Fibroblast of villous mesenchyme (primary cell): ENCODE measurements at regions not wholly inside any gene's neighbourhood (a gene's known extent, or its start where the extent isn't known, plus 50 kb on each side); places are given as distances from the start of the nearest gene placed in this dataset.
"Not testable (repeated sequence)": the region's sequence is repeated elsewhere in the genome, so short reads cannot be mapped to it uniquely, and the experiment has no call there.

Experiments
- DNase-seq: peaks from one replicate; pipeline ENCODE4 v3.0.0-alpha.2; 2010; ENCODE audit warnings: low read depth
- H3K4me3 ChIP-seq: 2 replicates; pipeline ENCODE4 v1.5.1; 2011; ENCODE audit warnings: low read depth, mild to moderate bottlenecking, low read length
- TF ChIP-seq, protein P1 (sequence below): IDR thresholded peaks from 2 replicates; pipeline ENCODE4 v1.5.1; 2012; ENCODE audit warnings: low read depth, mild to moderate bottlenecking, low read length; ENCODE audit not compliant: insufficient read depth

DNA sequence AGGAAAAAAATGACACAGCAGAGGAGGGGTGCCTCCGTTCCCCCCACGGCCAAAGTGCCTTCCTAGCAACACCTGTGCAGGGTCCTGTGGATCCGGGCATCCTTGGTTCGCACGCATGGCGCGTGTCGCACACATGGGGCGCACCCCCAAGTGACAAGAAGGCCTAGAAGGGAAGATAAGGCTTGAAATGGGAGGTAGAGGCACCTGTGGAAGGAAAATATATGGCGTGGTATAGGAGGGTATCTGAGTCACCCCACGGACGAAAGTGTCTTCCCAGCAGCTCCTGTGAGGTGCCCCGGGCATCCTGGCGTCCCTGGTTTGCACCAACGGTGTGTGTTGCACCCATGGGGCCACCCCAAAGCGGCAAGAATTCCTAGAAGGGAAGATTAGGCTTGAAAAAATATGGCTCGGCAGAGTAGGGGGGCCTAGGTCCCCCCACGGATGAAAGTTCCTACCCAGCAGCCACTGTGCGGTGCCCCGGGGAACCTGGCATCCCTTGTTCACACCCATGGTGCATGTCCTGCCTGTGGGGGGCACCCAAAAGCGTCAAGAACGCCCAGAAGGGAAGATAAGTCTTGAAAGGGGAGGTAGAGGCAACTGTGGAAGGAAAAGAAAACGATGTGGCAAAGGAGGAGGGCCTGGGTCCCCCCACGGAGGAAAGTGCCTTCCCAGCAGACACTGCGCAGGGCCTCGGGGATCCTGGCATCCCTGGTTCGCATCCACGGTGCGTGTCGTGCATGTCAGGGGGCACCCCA, 280.0 kb downstream of the ALG10 start:
- no peak for DNase-seq
- H3K4me3 ChIP-seq = no peak overlapping the region
- TF ChIP-seq, protein P1, sequence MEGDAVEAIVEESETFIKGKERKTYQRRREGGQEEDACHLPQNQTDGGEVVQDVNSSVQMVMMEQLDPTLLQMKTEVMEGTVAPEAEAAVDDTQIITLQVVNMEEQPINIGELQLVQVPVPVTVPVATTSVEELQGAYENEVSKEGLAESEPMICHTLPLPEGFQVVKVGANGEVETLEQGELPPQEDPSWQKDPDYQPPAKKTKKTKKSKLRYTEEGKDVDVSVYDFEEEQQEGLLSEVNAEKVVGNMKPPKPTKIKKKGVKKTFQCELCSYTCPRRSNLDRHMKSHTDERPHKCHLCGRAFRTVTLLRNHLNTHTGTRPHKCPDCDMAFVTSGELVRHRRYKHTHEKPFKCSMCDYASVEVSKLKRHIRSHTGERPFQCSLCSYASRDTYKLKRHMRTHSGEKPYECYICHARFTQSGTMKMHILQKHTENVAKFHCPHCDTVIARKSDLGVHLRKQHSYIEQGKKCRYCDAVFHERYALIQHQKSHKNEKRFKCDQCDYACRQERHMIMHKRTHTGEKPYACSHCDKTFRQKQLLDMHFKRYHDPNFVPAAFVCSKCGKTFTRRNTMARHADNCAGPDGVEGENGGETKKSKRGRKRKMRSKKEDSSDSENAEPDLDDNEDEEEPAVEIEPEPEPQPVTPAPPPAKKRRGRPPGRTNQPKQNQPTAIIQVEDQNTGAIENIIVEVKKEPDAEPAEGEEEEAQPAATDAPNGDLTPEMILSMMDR = no peak

DNA sequence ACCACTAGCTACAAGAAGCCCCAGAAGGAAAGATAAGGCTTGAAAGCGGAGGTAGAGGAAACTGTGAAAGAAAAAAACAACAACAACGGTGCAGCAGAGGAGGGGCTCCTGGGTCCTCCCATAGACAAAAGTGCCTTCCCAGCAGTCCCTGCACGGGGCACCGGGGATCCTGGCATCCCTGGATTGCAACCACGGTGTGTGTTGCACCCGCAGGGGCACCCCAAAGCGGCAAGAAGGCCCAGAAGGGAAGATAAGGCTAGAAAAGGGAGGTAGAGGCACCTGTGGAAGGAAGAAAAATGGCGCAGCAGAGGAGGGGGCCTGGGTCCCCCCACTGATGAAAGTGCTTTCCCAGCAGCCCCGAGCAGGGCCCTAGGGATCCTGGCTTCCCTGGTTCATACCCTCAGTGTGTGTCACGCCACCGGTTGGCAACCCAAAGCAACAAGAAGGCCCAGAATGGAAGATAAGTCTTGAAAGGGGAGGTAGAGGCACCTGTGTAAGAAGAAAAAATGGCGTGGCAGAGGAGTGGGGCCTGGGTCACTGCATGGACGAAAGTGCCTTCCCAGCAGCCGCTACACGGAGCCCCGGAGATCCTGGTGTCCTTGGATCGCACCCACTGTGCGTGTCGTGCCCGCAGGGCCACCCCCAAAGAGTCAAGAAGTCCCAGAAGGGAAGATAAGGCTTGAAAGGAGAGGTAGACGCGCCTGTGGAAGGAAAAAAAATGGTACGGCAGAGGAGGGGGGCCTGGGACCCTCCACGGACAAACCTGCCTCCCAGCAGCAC, 281.0 kb downstream of the ALG10 start:
- no peak overlapping the region for H3K4me3 ChIP-seq
- DNase-seq = no peak
- TF ChIP-seq, protein P1 = no peak

DNA sequence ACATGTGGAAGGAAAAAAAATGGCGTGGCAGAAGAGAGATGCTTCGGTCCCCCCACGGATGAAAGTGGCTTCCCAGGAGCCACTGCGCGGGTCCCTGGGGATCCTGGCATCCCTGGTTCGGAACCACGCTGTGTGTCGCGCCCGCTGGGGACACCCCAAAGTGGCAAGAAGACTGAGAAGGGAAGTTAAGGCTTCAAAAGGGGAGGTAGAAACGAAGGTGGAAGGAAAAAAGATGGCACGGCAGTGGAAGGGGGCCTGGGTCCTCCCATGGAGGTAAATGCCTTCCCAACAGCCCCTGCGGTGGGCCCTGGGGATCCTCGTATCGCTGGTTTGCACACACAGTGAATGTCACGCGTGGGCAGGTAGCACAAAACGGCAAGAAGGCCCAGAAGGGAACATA, 281.7 kb downstream of the ALG10 start:
- TF ChIP-seq, protein P1 = no peak
- DNase-seq = no peak
- no peak overlapping the region for H3K4me3 ChIP-seq

DNA sequence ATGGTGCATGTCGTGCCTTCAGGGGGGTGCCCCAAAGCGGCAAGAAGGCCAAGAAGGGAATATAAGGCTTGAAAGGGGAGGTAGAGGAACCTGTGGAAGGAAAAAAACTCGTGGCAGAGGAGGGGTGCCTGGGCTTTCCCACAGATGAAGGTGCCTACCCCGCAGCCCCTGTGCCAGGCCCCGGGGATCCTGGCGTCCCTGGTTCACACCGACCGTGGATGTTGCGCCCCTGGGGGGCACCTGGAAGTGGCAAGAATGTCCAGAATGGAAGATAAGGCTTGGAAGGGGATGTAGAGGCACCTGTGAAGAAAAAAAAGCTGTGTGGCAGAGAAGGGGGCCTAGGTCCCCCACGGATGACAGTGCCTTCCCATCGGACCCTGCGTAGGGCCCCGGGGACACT, 282.2 kb downstream of the ALG10 start:
- H3K4me3 ChIP-seq = no peak overlapping the region
- DNase-seq = no peak
- TF ChIP-seq, protein P1 = no peak

DNA sequence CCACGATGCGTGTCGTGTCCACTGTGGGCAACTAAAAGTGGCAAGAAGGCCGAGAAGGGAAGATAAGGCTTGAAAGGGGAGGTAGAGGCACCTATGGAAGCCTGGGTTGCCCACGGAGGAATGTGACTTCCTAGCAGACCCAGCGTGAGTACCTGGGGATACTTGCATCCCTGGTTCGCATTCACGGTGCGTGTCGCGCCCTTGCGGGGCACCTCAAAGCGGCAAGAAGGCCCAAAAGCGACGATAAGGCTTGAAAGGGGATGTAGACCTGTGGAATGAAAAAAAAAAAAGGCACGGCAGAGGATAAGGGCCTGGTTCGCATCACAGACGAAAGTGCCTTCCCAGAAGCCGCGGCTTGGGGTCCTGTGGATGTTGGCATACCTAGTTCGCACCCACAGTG, 282.9 kb downstream of the ALG10 start:
- no peak for DNase-seq
- no peak overlapping the region for H3K4me3 ChIP-seq
- TF ChIP-seq, protein P1 = no peak

DNA sequence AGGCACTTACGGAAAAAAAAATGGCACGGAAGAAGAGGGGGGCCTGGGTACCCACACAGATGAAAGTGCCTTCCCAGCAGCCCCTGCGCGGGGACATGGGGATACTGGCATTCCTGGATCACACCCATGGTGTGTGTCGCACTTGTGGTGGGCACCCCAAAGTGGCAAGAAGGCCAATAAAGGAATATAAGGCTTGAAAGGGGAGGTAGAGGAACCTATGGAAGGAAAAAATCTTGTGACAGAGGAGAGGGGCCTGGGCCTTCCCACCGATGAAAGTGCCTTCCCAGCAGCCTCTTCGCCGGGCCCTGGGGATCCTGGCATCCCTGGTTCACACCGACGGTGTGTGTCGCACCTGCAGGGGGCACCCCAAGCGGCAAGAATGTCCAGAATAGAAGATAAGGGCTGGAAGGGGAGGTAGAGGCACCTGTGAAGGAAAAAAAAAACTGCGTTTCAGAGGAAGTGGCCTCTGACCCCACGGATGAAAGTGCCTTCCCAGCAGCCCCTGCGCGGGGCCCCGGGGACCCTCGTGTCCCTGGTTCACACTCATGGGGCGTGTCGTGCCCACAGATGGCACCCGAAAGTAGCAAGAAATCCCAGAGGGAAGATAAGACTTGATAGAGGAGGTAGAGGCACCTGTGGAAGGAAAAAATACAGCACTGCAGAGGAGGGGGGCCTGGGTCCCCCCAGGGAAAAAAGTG, 284.0 kb downstream of the ALG10 start:
- no peak overlapping the region for H3K4me3 ChIP-seq
- TF ChIP-seq, protein P1 = no peak
- DNase-seq = no peak

DNA sequence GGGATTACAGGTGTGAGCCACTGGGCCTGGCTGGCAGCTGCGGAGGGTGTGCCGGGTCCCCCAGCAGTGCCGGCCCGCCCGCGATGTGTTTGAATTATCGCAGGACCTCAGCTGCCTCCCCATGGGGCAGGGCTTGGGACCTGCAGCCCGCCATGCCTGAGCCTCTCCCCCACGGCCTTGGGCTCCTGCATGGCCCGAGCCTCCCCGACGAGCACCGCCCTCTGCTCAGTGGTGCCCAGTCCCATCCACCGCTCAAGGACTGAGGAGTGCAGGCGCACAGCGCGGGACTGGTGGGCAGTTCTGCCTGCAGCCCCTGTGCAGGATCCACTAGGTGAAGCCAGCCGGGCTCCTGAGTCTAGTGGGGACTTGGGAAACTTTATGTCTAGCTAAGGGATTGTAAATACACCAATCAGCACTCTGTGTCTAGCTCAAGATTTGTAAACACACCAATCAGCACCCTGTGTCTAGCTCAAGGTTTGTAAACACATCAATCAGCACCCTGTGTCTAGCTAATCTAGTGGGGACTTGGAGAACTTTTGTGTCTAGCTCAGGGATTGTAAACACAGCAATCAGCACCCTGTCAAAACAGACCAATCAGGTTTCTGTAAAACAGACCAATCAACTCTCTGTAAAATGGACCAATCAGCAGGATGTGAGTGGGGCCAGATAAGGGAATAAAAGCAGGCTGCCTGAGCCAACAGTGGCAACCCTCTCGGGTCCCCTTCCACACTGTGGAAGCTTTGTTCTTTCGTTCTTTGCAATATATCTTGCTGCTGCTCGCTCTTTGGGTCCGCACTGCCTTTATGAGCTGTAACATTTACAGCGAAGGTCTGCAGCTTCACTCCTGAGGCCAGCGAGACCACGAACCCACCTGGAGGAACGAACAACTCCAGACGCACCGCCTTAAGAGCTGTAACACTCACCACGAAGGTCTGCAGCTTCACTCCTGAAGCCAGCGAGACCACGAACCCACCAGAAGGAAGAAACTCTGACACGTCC, 287.8 kb downstream of the ALG10 start:
- not testable (repeated sequence) for H3K4me3 ChIP-seq, DNase-seq
